CD14-positive monocyte (primary cell): ENCODE measurements at regions not wholly inside any gene's neighbourhood (a gene's known extent, or its start where the extent isn't known, plus 50 kb on each side); places are given as distances from the start of the nearest gene placed in this dataset.

Experiments used
- DNase-seq, 3 donors: peaks; one replicate each; pipeline ENCODE4 v3.0.0-alpha.2; 2011 to 2022
- H2AFZ ChIP-seq: 2 replicates; pipeline ENCODE4 v1.6.0; 2012; ENCODE audit warnings: mild to moderate bottlenecking, low read depth, low read length, inconsistent platforms; ENCODE audit not compliant: insufficient read depth, poor library complexity, severe bottlenecking
- H3K27ac ChIP-seq, 2 donors: 1 replicate in 1 of 2; 2 replicates in 1 of 2; pipeline ENCODE4 v1.5.1; 2012 to 2013; ENCODE audit warnings: low read length in 2 of 2, control low read depth in 1 of 2, inconsistent platforms in 1 of 2, low read depth in 1 of 2, mild to moderate bottlenecking in 1 of 2
- H3K27me3 ChIP-seq, 2 donors: one replicate each; pipeline versions ENCODE4 v1.6.0 to v1.6.1; 2011 to 2013; ENCODE audit warnings: low read length in 2 of 2; ENCODE audit not compliant: control insufficient read depth in 2 of 2, insufficient read depth in 2 of 2
- H3K36me3 ChIP-seq, 2 donors: replicated peaks in 1 of 2; 1 replicate in 1 of 2; 2 replicates in 1 of 2; pipeline versions ENCODE4 v1.5.1 to v1.6.1; 2012 to 2013; ENCODE audit warnings: low read length in 2 of 2, control low read depth in 1 of 2, inconsistent platforms in 1 of 2, mild to moderate bottlenecking in 1 of 2; ENCODE audit not compliant: insufficient read depth in 2 of 2, control insufficient read depth in 1 of 2
- H3K4me1 ChIP-seq, 2 donors: 1 replicate in 1 of 2; 2 replicates in 1 of 2; pipeline versions ENCODE4 v1.5.1 to v1.6.1; 2012 to 2013; ENCODE audit warnings: low read length in 2 of 2, control low read depth in 1 of 2, inconsistent platforms in 1 of 2, mild to moderate bottlenecking in 1 of 2, moderate library complexity in 1 of 2; ENCODE audit not compliant: insufficient read depth in 2 of 2, control insufficient read depth in 1 of 2
- H3K4me2 ChIP-seq: replicated peaks from 2 replicates; pipeline ENCODE3; 2012; ENCODE audit warnings: low read length, moderate library complexity, mild to moderate bottlenecking; ENCODE audit not compliant: poor library complexity, severe bottlenecking; ENCODE audit errors: extremely low read depth
- H3K4me3 ChIP-seq, 3 experiments: fragments of 200-600 bp in 1 of 3; sonication (generic) in 1 of 3; replicated peaks in 1 of 3; 1 replicate in 2 of 3; 2 replicates in 1 of 3; pipeline ENCODE4 v1.5.1; 2011 to 2013; ENCODE audit warnings: low read length in 3 of 3, mild to moderate bottlenecking in 3 of 3, control low read depth in 2 of 3, low read depth in 2 of 3, inconsistent platforms in 1 of 3, moderate library complexity in 1 of 3
- H3K79me2 ChIP-seq: 2 replicates; pipeline ENCODE4 v1.6.0; 2012; ENCODE audit warnings: mild to moderate bottlenecking, control low read depth, inconsistent platforms, low read length, moderate library complexity; ENCODE audit not compliant: insufficient read depth
- H3K9ac ChIP-seq: 2 replicates; pipeline ENCODE4 v1.6.0; 2017; ENCODE audit warnings: low read length, mild to moderate bottlenecking; ENCODE audit not compliant: insufficient read depth, poor library complexity, severe bottlenecking
- H3K9me3 ChIP-seq, 2 donors: replicated peaks in 1 of 2; 1 replicate in 1 of 2; 2 replicates in 1 of 2; pipeline versions ENCODE4 v1.5.1 to v1.6.1; 2012 to 2013; ENCODE audit warnings: low read length in 2 of 2, control low read depth in 1 of 2; ENCODE audit not compliant: control insufficient read depth in 1 of 2, insufficient read depth in 1 of 2
- H4K20me1 ChIP-seq: 2 replicates; pipeline ENCODE4 v1.6.0; 2012; ENCODE audit warnings: mild to moderate bottlenecking, low read length, control low read depth, moderate library complexity; ENCODE audit not compliant: insufficient read depth
- H3K27ac Mint-ChIP-seq, 7 donors: one replicate each; pipeline ENCODE4 v1.8.0; 2020; ENCODE audit warnings: mild to moderate bottlenecking in 7 of 7, mixed read lengths in 7 of 7, moderate library complexity in 6 of 7, inconsistent platforms in 2 of 7
- H3K27me3 Mint-ChIP-seq, 3 donors: one replicate each; pipeline ENCODE4 v1.8.0; 2021 to 2022; ENCODE audit warnings: low read depth in 3 of 3, mild to moderate bottlenecking in 3 of 3, mixed read lengths in 3 of 3, moderate library complexity in 3 of 3, inconsistent platforms in 1 of 3
- H3K36me3 Mint-ChIP-seq, 2 donors: one replicate each; pipeline ENCODE4 v1.8.0; 2020; ENCODE audit warnings: mixed read lengths in 2 of 2, inconsistent platforms in 1 of 2, mild to moderate bottlenecking in 1 of 2
- H3K4me1 Mint-ChIP-seq: one replicate; pipeline ENCODE4 v1.8.0; 2020; ENCODE audit warnings: mild to moderate bottlenecking, mixed read lengths
- H3K4me3 Mint-ChIP-seq, 2 donors: one replicate each; pipeline ENCODE4 v1.8.0; 2020; ENCODE audit warnings: mild to moderate bottlenecking in 2 of 2, mixed read lengths in 2 of 2, moderate library complexity in 1 of 2
- H3K9me3 Mint-ChIP-seq, 7 donors: one replicate each; pipeline ENCODE4 v1.8.0; 2020 to 2022; ENCODE audit warnings: mixed read lengths in 7 of 7, mild to moderate bottlenecking in 6 of 7, moderate library complexity in 6 of 7, inconsistent platforms in 2 of 7
- CTCF ChIP-seq: fragments of 200-600 bp; IDR thresholded peaks from one replicate; pipeline ENCODE4 v1.8.0; 2022; ENCODE audit warnings: antibody characterized with exemption, mild to moderate bottlenecking
- WGBS: methylation state at CpG from one replicate; pipeline ENCODE4 v1.1.5; 2013; ENCODE audit warnings: missing lambda C conversion rate; ENCODE audit not compliant: insufficient coverage; 5-methylcytosine and 5-hydroxymethylcytosine counted together
- intact Hi-C, 2 donors: fragments of 100-400 bp; cut with micrococcal nuclease; formaldehyde crosslinking; loops; one replicate each; pipeline versions ENCODE4 v1.15.0 to v1.15.1; 2023

- Histone ChIP-seq H2AFZ (no peak overlapping the region), H3K4me3 (no peak overlapping the region), H3K9me3 (no peaks in the 10 kb centered on the region), H3K79me2 (no peaks in the 10 kb centered on the region), H3K36me3 (no peaks in the 10 kb centered on the region), H3K27ac (no peak overlapping the region), H3K4me2 (no peak overlapping the region), H3K9ac (no peak overlapping the region), H3K27me3 (peaks cover 0 to 3% of the 10 kb centered on the region in 2 donors), H3K4me1 (no peaks in the 10 kb centered on the region), H4K20me1 (no peaks in the 10 kb centered on the region)
- Mint-ChIP-seq H3K36me3 (no peaks in the 10 kb centered on the region), H3K9me3 (peaks cover 0 to 2% (median 0%) of the 10 kb centered on the region in 7 donors), H3K4me3 (no peak overlapping the region), H3K4me1 (no peaks in the 10 kb centered on the region), H3K27ac (no peak overlapping the region), H3K27me3 (peaks cover 7 to 17% (median 8%) of the 10 kb centered on the region in 3 donors)
- intact Hi-C loops, result no loop called here
- no peak for TF ChIP-seq CTCF
- no peak for DNase-seq
Measured at GRCh38 chr15:79602731-79603130, 170.6 kb downstream of the MINAR1 start.

GRCh38 chr15:79606831-79607355, 174.8 kb downstream of the MINAR1 start:
- Mint-ChIP-seq H3K36me3 (no peaks in the 10 kb centered on the region), H3K4me3 (no peak overlapping the region), H3K27me3 (peaks cover 1 to 7% (median 4%) of the 10 kb centered on the region in 3 donors), H3K4me1 (no peaks in the 10 kb centered on the region), H3K27ac (peak overlapping the region in 1 of 7 donors; percentile 55), H3K9me3 (peaks cover 0 to 3% (median 0%) of the 10 kb centered on the region in 7 donors)
- no peak for DNase-seq
- Histone ChIP-seq H3K9ac (no peak overlapping the region), H3K9me3 (no peaks in the 10 kb centered on the region), H3K4me2 (no peak overlapping the region), H3K4me1 (no peaks in the 10 kb centered on the region), H3K27ac (no peak overlapping the region), H2AFZ (no peak overlapping the region), H3K36me3 (no peaks in the 10 kb centered on the region), H3K4me3 (no peak overlapping the region), H3K79me2 (no peaks in the 10 kb centered on the region), H3K27me3 (peaks cover 0 to 3% of the 10 kb centered on the region in 2 donors), H4K20me1 (no peaks in the 10 kb centered on the region)
- WGBS, result 96% methylated on average over 5 of the region's 5 CpGs
- TF ChIP-seq CTCF, result no peak
- intact Hi-C loops, result no loop called here
